Naive thymus-derived CD4-positive, alpha-beta T cell (primary cell): ENCODE measurements at regions not wholly inside any gene's neighbourhood (a gene's known extent, or its start where the extent isn't known, plus 50 kb on each side); places are given as distances from the start of the nearest gene placed in this dataset.

ENCODE experiments used
- ATAC-seq: fragments of 150-1000 bp; cut with Tn5 transposase; 2 replicates; pipeline ENCODE4 v1.10.0; 2021; ENCODE audit warnings: mild to moderate bottlenecking, moderate library complexity
- CTCF ChIA-PET: fragments of 350-600 bp; sonication (Branson Sonifier 250); formaldehyde crosslinking; loops from one replicate; lab custom pipeline; 2021; ENCODE audit warnings: antibody characterized with exemption; lab: Charles Lee
- POLR2A ChIA-PET: fragments of 350-600 bp; sonication (Branson Sonifier 250); formaldehyde crosslinking; loops from one replicate; lab custom pipeline; 2021; ENCODE audit warnings: antibody characterized with exemption, inconsistent platforms; lab: Charles Lee
- DNase-seq, 9 donors: peaks; one replicate each; pipeline versions ENCODE4 v3.0.0 to v3.0.0-alpha.2; 2020 to 2022; ENCODE audit warnings: mixed read lengths in 1 of 9
- H3K27ac ChIP-seq: one replicate; pipeline ENCODE4 v1.7.0; 2013; ENCODE audit warnings: mild to moderate bottlenecking, low read depth, low read length, moderate library complexity
- H3K27me3 ChIP-seq, 2 donors: one replicate each; pipeline ENCODE4 v1.7.0; 2013; ENCODE audit warnings: low read length in 2 of 2, mild to moderate bottlenecking in 2 of 2, moderate library complexity in 2 of 2; ENCODE audit not compliant: control insufficient read depth in 2 of 2, insufficient read depth in 2 of 2
- H3K36me3 ChIP-seq, 3 experiments: 1 replicate in 2 of 3; 2 replicates in 1 of 3; pipeline ENCODE4 v1.7.0; 2013; ENCODE audit warnings: low read length in 3 of 3, mild to moderate bottlenecking in 3 of 3, moderate library complexity in 1 of 3; ENCODE audit not compliant: insufficient read depth in 3 of 3, control insufficient read depth in 2 of 3
- H3K4me1 ChIP-seq, 2 donors: one replicate each; pipeline ENCODE4 v1.7.0; 2013; ENCODE audit warnings: low read length in 2 of 2, mild to moderate bottlenecking in 2 of 2, moderate library complexity in 1 of 2; ENCODE audit not compliant: control insufficient read depth in 2 of 2, insufficient read depth in 2 of 2
- H3K4me3 ChIP-seq: 2 replicates; pipeline ENCODE4 v1.7.0; 2013; ENCODE audit warnings: mild to moderate bottlenecking, low read length
- H3K9me3 ChIP-seq, 3 experiments: 1 replicate in 2 of 3; 2 replicates in 1 of 3; pipeline ENCODE4 v1.7.0; 2013; ENCODE audit warnings: low read length in 3 of 3; ENCODE audit not compliant: control insufficient read depth in 2 of 3
- H3K27ac Mint-ChIP-seq, 9 donors: one replicate each; pipeline ENCODE4 v1.8.0; 2020 to 2022; ENCODE audit warnings: mixed read lengths in 9 of 9, mild to moderate bottlenecking in 8 of 9, moderate library complexity in 5 of 9, inconsistent platforms in 2 of 9
- H3K27me3 Mint-ChIP-seq, 5 donors: one replicate each; pipeline ENCODE4 v1.8.0; 2021 to 2022; ENCODE audit warnings: mixed read lengths in 5 of 5, mild to moderate bottlenecking in 1 of 5
- H3K36me3 Mint-ChIP-seq, 5 donors: one replicate each; pipeline ENCODE4 v1.8.0; 2020 to 2022; ENCODE audit warnings: mixed read lengths in 5 of 5, mild to moderate bottlenecking in 3 of 5, inconsistent platforms in 1 of 5
- H3K4me1 Mint-ChIP-seq, 7 donors: one replicate each; pipeline ENCODE4 v1.8.0; 2020 to 2022; ENCODE audit warnings: mixed read lengths in 7 of 7, mild to moderate bottlenecking in 3 of 7, inconsistent platforms in 1 of 7
- H3K4me3 Mint-ChIP-seq, 10 donors: one replicate each; pipeline ENCODE4 v1.8.0; 2020 to 2022; ENCODE audit warnings: mild to moderate bottlenecking in 10 of 10, mixed read lengths in 10 of 10, moderate library complexity in 6 of 10, inconsistent platforms in 2 of 10
- H3K9me3 Mint-ChIP-seq, 11 donors: one replicate each; pipeline ENCODE4 v1.8.0; 2020 to 2022; ENCODE audit warnings: mixed read lengths in 11 of 11, mild to moderate bottlenecking in 4 of 11, inconsistent platforms in 1 of 11, moderate library complexity in 1 of 11
- intact Hi-C, 2 donors: fragments of 100-400 bp; cut with micrococcal nuclease; formaldehyde crosslinking; loops; one replicate each; pipeline ENCODE4 v1.15.1; 2023

DNA sequence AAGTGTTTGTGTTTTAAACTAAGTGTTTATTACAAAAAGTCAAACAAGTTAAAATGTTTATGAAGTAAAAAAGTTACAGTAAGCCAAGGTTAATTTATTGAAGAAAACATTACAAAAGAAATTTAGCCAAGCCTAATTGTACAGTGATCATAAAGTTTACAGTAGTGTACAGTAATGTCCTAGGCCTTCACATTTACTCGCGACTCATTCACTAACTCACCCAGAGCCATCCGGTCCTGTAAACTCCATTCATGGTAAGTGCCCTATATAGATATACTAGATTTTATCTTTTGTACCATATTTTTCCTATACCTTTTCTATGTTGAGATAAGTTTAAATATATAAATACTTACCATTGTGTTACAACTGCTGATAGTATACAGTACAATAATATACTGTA lies 481.8 kb upstream of the TENM4 start:
- H3K9me3 Mint-ChIP-seq, result peaks cover 0 to 32% (median 4%) of the 10 kb centered on the region in 11 donors
- no peak for ATAC-seq
- no peaks in the 10 kb centered on the region for H3K27me3 Mint-ChIP-seq
- CTCF ChIA-PET, result no interaction called here
- no peak overlapping the region for H3K4me3 ChIP-seq
- H3K4me3 Mint-ChIP-seq, result no peak overlapping the region
- no peaks in the 10 kb centered on the region for H3K36me3 Mint-ChIP-seq
- no peaks in the 10 kb centered on the region for H3K4me1 Mint-ChIP-seq
- H3K27me3 ChIP-seq, result no peaks in the 10 kb centered on the region
- H3K9me3 ChIP-seq, result no peaks in the 10 kb centered on the region
- DNase-seq, result no peak
- POLR2A ChIA-PET, result no interaction called here
- no peak overlapping the region for H3K27ac ChIP-seq
- no peak overlapping the region for H3K27ac Mint-ChIP-seq
- H3K4me1 ChIP-seq, result no peaks in the 10 kb centered on the region
- intact Hi-C loops, result no loop called here
- no peaks in the 10 kb centered on the region for H3K36me3 ChIP-seq

DNA sequence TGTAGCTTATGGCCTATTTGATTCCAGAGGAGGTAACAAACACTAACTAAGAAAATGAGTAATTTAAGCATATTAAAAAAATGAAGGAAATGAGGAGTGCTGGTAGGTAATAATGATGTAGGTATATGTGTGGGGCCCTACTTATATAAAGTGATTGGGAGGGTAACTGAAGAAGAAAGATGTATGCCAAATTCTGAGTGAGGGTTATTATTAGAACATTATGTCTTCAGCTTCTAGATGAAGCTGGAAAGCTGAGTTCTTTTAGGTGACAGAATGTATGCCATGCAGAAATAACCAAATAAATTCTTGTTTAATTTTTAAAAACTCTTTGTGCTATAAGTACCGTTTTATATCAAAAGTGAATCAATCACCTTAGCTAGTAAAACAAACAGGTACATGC lies 479.6 kb upstream of the TENM4 start:
- Mint-ChIP-seq H3K9me3 (peaks cover 0 to 34% (median 2%) of the 10 kb centered on the region in 11 donors), H3K27me3 (peaks cover 0 to 5% (median 0%) of the 10 kb centered on the region in 5 donors), H3K4me3 (no peak overlapping the region), H3K4me1 (no peaks in the 10 kb centered on the region), H3K36me3 (no peaks in the 10 kb centered on the region), H3K27ac (no peak overlapping the region)
- no peak overlapping the region for H3K4me3 ChIP-seq
- no peaks in the 10 kb centered on the region for H3K27me3 ChIP-seq
- intact Hi-C loops, result no loop called here
- H3K4me1 ChIP-seq, result no peaks in the 10 kb centered on the region
- ATAC-seq, result no peak
- no peak for DNase-seq
- H3K27ac ChIP-seq, result no peak overlapping the region
- CTCF ChIA-PET, result no interaction called here
- no peaks in the 10 kb centered on the region for H3K36me3 ChIP-seq
- no peaks in the 10 kb centered on the region for H3K9me3 ChIP-seq
- POLR2A ChIA-PET, result no interaction called here

- DNase-seq (no peak), ATAC-seq (no peak)
- intact Hi-C loops, result no loop called here
- no peaks in the 10 kb centered on the region for H3K36me3 Mint-ChIP-seq
- ChIA-PET POLR2A (no interaction called here), CTCF (no interaction called here)
- H3K4me3 ChIP-seq, result no peak overlapping the region
- H3K27ac Mint-ChIP-seq, result no peak overlapping the region
- no peaks in the 10 kb centered on the region for H3K4me1 ChIP-seq
- no peaks in the 10 kb centered on the region for H3K27me3 ChIP-seq
- no peak overlapping the region for H3K4me3 Mint-ChIP-seq
- H3K4me1 Mint-ChIP-seq, result no peaks in the 10 kb centered on the region
- no peaks in the 10 kb centered on the region for H3K9me3 ChIP-seq
- H3K36me3 ChIP-seq, result no peaks in the 10 kb centered on the region
- peaks cover 0 to 42% (median 3%) of the 10 kb centered on the region in 11 donors for H3K9me3 Mint-ChIP-seq
- H3K27ac ChIP-seq, result no peak overlapping the region
- H3K27me3 Mint-ChIP-seq, result peaks cover 0 to 5% (median 0%) of the 10 kb centered on the region in 5 donors
These were observed 478.5 kb upstream of the TENM4 start for GRCh38 chr11:79919350-79919749.

DNA sequence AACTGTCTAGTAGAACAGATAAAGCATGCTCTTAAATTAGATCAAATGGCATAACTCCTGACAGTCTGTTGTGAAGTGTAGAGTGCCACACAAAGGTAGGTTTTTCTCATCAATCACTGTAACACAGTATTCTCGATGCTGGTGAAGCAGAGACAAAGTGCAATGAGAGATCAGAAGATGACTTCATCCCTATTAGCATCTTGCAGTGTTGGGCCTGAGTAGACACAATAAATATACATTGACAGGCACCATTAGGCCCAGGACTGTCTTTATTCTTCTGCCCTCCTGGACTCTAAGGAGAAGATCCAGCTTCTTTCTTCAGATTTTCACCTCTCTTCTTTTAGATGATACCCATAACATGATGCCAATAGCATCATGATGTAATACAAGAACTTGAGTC lies 478.0 kb upstream of the TENM4 start:
- no peaks in the 10 kb centered on the region for H3K9me3 ChIP-seq
- H3K27me3 ChIP-seq, result no peaks in the 10 kb centered on the region
- Mint-ChIP-seq H3K4me3 (no peak overlapping the region), H3K4me1 (no peaks in the 10 kb centered on the region), H3K27ac (no peak overlapping the region), H3K36me3 (no peaks in the 10 kb centered on the region), H3K9me3 (peaks cover 0 to 42% (median 3%) of the 10 kb centered on the region in 11 donors), H3K27me3 (peaks cover 0 to 5% (median 0%) of the 10 kb centered on the region in 5 donors)
- intact Hi-C loops, result no loop called here
- H3K36me3 ChIP-seq, result no peaks in the 10 kb centered on the region
- DNase-seq (no peak), ATAC-seq (no peak)
- H3K4me3 ChIP-seq, result no peak overlapping the region
- ChIA-PET CTCF (no interaction called here), POLR2A (no interaction called here)
- H3K27ac ChIP-seq, result no peak overlapping the region
- no peaks in the 10 kb centered on the region for H3K4me1 ChIP-seq

DNA sequence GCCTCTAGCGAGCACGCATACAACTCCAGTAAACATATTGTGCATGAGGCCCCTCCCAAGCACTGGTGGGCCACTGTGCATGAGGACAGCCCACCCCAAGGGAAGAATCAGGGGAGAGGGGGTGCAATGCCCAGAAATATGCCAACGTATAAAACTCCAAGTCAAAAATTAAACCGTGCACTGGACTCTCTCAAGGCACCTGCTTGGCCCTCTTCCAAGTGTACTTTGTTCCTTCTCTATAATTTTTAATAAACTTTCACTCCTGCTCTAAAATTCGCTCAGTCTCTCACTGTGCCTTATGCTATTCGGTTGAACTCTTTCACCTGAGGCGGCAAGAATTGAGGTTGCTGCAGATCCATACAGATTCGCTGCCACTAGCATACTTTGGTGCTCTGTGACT lies 465.3 kb upstream of the TENM4 start:
- intact Hi-C loops, result no loop called here
- DNase-seq, result no peak
- Histone ChIP-seq H3K4me3 (no peak overlapping the region), H3K27ac (no peak overlapping the region), H3K27me3 (no peaks in the 10 kb centered on the region), H3K4me1 (no peaks in the 10 kb centered on the region), H3K9me3 (no peaks in the 10 kb centered on the region), H3K36me3 (no peaks in the 10 kb centered on the region)
- H3K4me1 Mint-ChIP-seq, result no peaks in the 10 kb centered on the region
- no peaks in the 10 kb centered on the region for H3K27me3 Mint-ChIP-seq
- peaks cover 0 to 21% (median 7%) of the 10 kb centered on the region in 11 donors for H3K9me3 Mint-ChIP-seq
- ChIA-PET CTCF (no interaction called here), POLR2A (no interaction called here)
- ATAC-seq, result no peak
- H3K36me3 Mint-ChIP-seq, result no peaks in the 10 kb centered on the region
- no peak overlapping the region for H3K4me3 Mint-ChIP-seq
- H3K27ac Mint-ChIP-seq, result no peak overlapping the region

- ATAC-seq, result no peak
- Mint-ChIP-seq H3K4me1 (no peaks in the 10 kb centered on the region), H3K4me3 (no peak overlapping the region), H3K27ac (no peak overlapping the region), H3K36me3 (no peaks in the 10 kb centered on the region), H3K27me3 (no peaks in the 10 kb centered on the region), H3K9me3 (peaks cover 0 to 13% (median 5%) of the 10 kb centered on the region in 11 donors)
- Histone ChIP-seq H3K27ac (no peak overlapping the region), H3K36me3 (no peaks in the 10 kb centered on the region), H3K27me3 (no peaks in the 10 kb centered on the region), H3K4me3 (no peak overlapping the region), H3K4me1 (no peaks in the 10 kb centered on the region), H3K9me3 (no peaks in the 10 kb centered on the region)
- ChIA-PET CTCF (interaction anchor here (0.6 kb wide), 1 partner anchor 46 kb away, joined by 3 read pairs; no protein-coding TSS in a partner anchor), POLR2A (no interaction called here)
- intact Hi-C loops, result no loop called here
- no peak for DNase-seq
These were observed 461.7 kb upstream of the TENM4 start for GRCh38 chr11:79902493-79902892.

DNA sequence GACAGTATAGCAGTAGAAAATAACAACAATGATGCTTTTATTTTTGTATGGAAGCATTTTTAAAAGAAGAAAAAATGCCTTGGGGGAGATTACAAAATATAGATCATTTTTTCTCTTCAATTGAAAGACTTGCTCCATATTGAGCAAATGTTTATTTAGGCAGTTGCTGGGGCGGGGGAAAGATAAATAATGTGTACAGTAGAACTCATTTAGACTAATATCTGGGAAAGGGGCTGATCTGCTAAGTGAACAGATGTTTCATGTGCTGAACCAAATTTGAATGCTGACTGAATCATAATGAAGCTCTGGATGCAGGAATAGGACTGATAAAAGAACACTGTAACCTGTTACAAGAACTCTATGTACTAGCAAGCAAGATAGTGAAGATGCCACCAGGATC lies 457.1 kb upstream of the TENM4 start:
- H3K4me3 ChIP-seq, result no peak overlapping the region
- H3K27me3 ChIP-seq, result no peaks in the 10 kb centered on the region
- H3K36me3 Mint-ChIP-seq, result peaks cover 0 to 3% (median 0%) of the 10 kb centered on the region in 5 donors
- DNase-seq (no peak), ATAC-seq (no peak)
- H3K27me3 Mint-ChIP-seq, result no peaks in the 10 kb centered on the region
- H3K4me1 ChIP-seq, result no peaks in the 10 kb centered on the region
- no peak overlapping the region for H3K4me3 Mint-ChIP-seq
- POLR2A ChIA-PET, result no interaction called here
- peaks cover 0 to 14% (median 2%) of the 10 kb centered on the region in 11 donors for H3K9me3 Mint-ChIP-seq
- H3K4me1 Mint-ChIP-seq, result no peaks in the 10 kb centered on the region
- no peak overlapping the region for H3K27ac Mint-ChIP-seq
- CTCF ChIA-PET, result no interaction called here
- no peak overlapping the region for H3K27ac ChIP-seq
- no peaks in the 10 kb centered on the region for H3K9me3 ChIP-seq
- intact Hi-C loops, result no loop called here
- H3K36me3 ChIP-seq, result no peaks in the 10 kb centered on the region
